K562 (cell line): ENCODE measurements at regions not wholly inside any gene's neighbourhood (a gene's known extent, or its start where the extent isn't known, plus 50 kb on each side); places are given as distances from the start of the nearest gene placed in this dataset.

ENCODE experiments used
- ATF6 ChIP-seq: sonication (generic); formaldehyde crosslinking; IDR thresholded peaks from 2 replicates; pipeline ENCODE4 v1.4.0; 2020; ENCODE audit warnings: mild to moderate bottlenecking, missing genetic modification reagents
- BHLHE40 ChIP-seq: IDR thresholded peaks from 2 replicates; pipeline ENCODE4 v1.6.1; 2011; ENCODE audit warnings: low read length, improper control_type of control experiment
- BRF1 ChIP-seq: IDR thresholded peaks from 3 replicates; pipeline ENCODE4 v1.6.1; 2011; ENCODE audit warnings: borderline replicate concordance, mild to moderate bottlenecking; ENCODE audit not compliant: insufficient read length; ENCODE audit errors: extremely low read depth
- COPS2 ChIP-seq: fragments of 450-650 bp; conservative IDR thresholded peaks from 2 replicates; pipeline ENCODE4 v1.6.1; 2016; ENCODE audit warnings: mild to moderate bottlenecking, moderate library complexity
- FOSL1 ChIP-seq: fragments of 200-800 bp; sonication (Bioruptor generic); conservative IDR thresholded peaks from 2 replicates; pipeline ENCODE4 v1.6.1; 2016; ENCODE audit warnings: missing genetic modification characterization, missing compliant biosample characterization
- FOXA1 ChIP-seq: fragments of 450-650 bp; IDR thresholded peaks from 2 replicates; pipeline ENCODE4 v1.6.1; 2016; ENCODE audit warnings: mild to moderate bottlenecking, borderline replicate concordance
- FOXK1 ChIP-seq: sonication (generic); formaldehyde crosslinking; IDR thresholded peaks from 2 replicates; pipeline ENCODE4 v1.8.0; 2022; ENCODE audit warnings: missing genetic modification reagents, mild to moderate bottlenecking, borderline replicate concordance
- GTF2A2 ChIP-seq: IDR thresholded peaks from 2 replicates; pipeline ENCODE4 v1.6.1; 2016; ENCODE audit warnings: mild to moderate bottlenecking, missing genetic modification characterization, missing compliant biosample characterization
- HMBOX1 ChIP-seq: sonication (generic); IDR thresholded peaks from 2 replicates; pipeline ENCODE4 v1.6.1; 2016
- JUN ChIP-seq, 2 experiments: sonication (generic) in 1 of 2; formaldehyde crosslinking in 1 of 2; IDR thresholded peaks; 2 replicates each; pipeline versions ENCODE4 v1.6.1 to v1.8.0; 2012 to 2022; ENCODE audit warnings: borderline replicate concordance in 2 of 2, mild to moderate bottlenecking in 2 of 2, improper control_type of control experiment in 1 of 2, low read depth in 1 of 2, low read length in 1 of 2, missing genetic modification reagents in 1 of 2
- MTA2 ChIP-seq: fragments of 450-650 bp; IDR thresholded peaks from 2 replicates; pipeline ENCODE4 v1.6.1; 2016; ENCODE audit warnings: low read depth
- POLR2A ChIP-seq: fragments of 450-650 bp; conservative IDR thresholded peaks from 2 replicates; pipeline ENCODE4 v1.6.1; 2016
- SMAD4 ChIP-seq: fragments of 250-450 bp; sonication (Bioruptor Pico); conservative IDR thresholded peaks from 2 replicates; pipeline ENCODE4 v1.8.0; 2021; ENCODE audit warnings: inconsistent platforms, mild to moderate bottlenecking, moderate library complexity
- SMARCE1 ChIP-seq: fragments of 450-650 bp; IDR thresholded peaks from 2 replicates; pipeline ENCODE4 v1.7.1; 2016; ENCODE audit warnings: mild to moderate bottlenecking
- SRSF3 ChIP-seq: fragments of 200-400 bp; formaldehyde crosslinking; IDR thresholded peaks from 2 replicates; pipeline ENCODE4 v1.6.1; 2016; ENCODE audit warnings: mild to moderate bottlenecking, low read length, moderate library complexity; ENCODE audit not compliant: insufficient read depth
- ZBTB11 ChIP-seq, 3 experiments: fragments of 200-800 bp in 1 of 3; fragments of 250-450 bp in 1 of 3; fragments of 450-650 bp in 1 of 3; sonication (Bioruptor Pico) in 1 of 3; sonication (Bioruptor generic) in 1 of 3; formaldehyde crosslinking in 1 of 3; IDR thresholded peaks; 2 replicates each; pipeline versions ENCODE4 v1.6.1 to v1.8.0; 2016 to 2022; ENCODE audit warnings: mild to moderate bottlenecking in 2 of 3, missing genetic modification characterization in 2 of 3, missing compliant biosample characterization in 1 of 3, moderate library complexity in 1 of 3
- ZNF184 ChIP-seq: sonication (generic); formaldehyde crosslinking; IDR thresholded peaks from 2 replicates; pipeline ENCODE4 v1.5.0; 2020; ENCODE audit warnings: missing genetic modification reagents
- ZNF224 ChIP-seq: sonication (generic); formaldehyde crosslinking; IDR thresholded peaks from 2 replicates; pipeline ENCODE4 v1.8.0; 2022; ENCODE audit warnings: mild to moderate bottlenecking, missing genetic modification reagents
- TF ChIP-seq, protein P1 (sequence below): fragments of 200-800 bp; sonication (Bioruptor generic); IDR thresholded peaks from 2 replicates; pipeline ENCODE4 v1.6.1; 2017; ENCODE audit warnings: missing genetic modification characterization, missing compliant biosample characterization

GRCh38 chr7:130912862-130913638 lies 179.0 kb upstream of the KLF14 start (continued):
- no peak for TF ChIP-seq FOXK1 (CRISPR knock-in tag)
- no peak for TF ChIP-seq GTF2A2
- TF ChIP-seq ZNF224 (CRISPR knock-in tag): 0 out of 2 replicates have a peak, but pooled peaks have one; percentile 37
- TF ChIP-seq SRSF3: no peak
- 0 out of 6 replicates have a peak, but pooled peaks of 1 of the 3 experiments have one; percentile 18 for TF ChIP-seq ZBTB11 (CRISPR knock-in tag; IDR thresholded peaks at IDR 0.05)
- no peak for TF ChIP-seq SMARCE1
- TF ChIP-seq, protein P1, sequence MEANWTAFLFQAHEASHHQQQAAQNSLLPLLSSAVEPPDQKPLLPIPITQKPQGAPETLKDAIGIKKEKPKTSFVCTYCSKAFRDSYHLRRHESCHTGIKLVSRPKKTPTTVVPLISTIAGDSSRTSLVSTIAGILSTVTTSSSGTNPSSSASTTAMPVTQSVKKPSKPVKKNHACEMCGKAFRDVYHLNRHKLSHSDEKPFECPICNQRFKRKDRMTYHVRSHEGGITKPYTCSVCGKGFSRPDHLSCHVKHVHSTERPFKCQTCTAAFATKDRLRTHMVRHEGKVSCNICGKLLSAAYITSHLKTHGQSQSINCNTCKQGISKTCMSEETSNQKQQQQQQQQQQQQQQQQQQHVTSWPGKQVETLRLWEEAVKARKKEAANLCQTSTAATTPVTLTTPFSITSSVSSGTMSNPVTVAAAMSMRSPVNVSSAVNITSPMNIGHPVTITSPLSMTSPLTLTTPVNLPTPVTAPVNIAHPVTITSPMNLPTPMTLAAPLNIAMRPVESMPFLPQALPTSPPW (CRISPR knock-in tag): peak; percentile 58
- TF ChIP-seq ZNF184: no peak
- peak; percentile 83 for TF ChIP-seq FOSL1 (tag)
- TF ChIP-seq SMAD4 (CRISPR knock-in tag): 0 out of 2 replicates have a peak, but pooled peaks have one; percentile 56
- TF ChIP-seq FOXA1: no peak
- TF ChIP-seq HMBOX1: 0 out of 2 replicates have a peak, but pooled peaks have one; percentile 19
- no peak for TF ChIP-seq BRF1
- no peak for TF ChIP-seq ATF6
- TF ChIP-seq BHLHE40: peak; percentile 87
- TF ChIP-seq JUN (IDR thresholded peaks at IDR 0.05; ENCODE audit: borderline replicate concordance, low read depth, low read length): peak; percentile 12; the same call in 1 of the 2 replicates
- TF ChIP-seq JUN (CRISPR knock-in tag; IDR thresholded peaks at IDR 0.05; ENCODE audit: borderline replicate concordance): no peak
- TF ChIP-seq POLR2A: peak; percentile 59; the same call in 1 of the 2 replicates
- no peak for TF ChIP-seq MTA2
- TF ChIP-seq COPS2: no peak
